ENCODE measurements at regions not wholly inside any gene's neighbourhood (a gene's known extent, or its start where the extent isn't known, plus 50 kb on each side); places are given as distances from the start of the nearest gene placed in this dataset.

- no peak for TF ChIP-seq TAF1 (IDR thresholded peaks at IDR 0.05; ENCODE audit: borderline replicate concordance, insufficient read depth, low read length)
- TF ChIP-seq POLR2AphosphoS5 (IDR thresholded peaks at IDR 0.05; ENCODE audit: low read depth, low read length) = no peak
Measured at GRCh38 chr1:29436181-29436785, 200.0 kb downstream of the PTPRU start.

All from PFSK-1 (cell line).